Activated CD4-positive, alpha-beta T cell treated with anti-CD3 and anti-CD28 coated beads, Interleukin-2, amount 10 ng/mL, durations not matched to agents 7 days and 5 days (primary cell): ENCODE measurements at regions not wholly inside any gene's neighbourhood (a gene's known extent, or its start where the extent isn't known, plus 50 kb on each side); places are given as distances from the start of the nearest gene placed in this dataset.
"Not testable (repeated sequence)": the region's sequence is repeated elsewhere in the genome, so short reads cannot be mapped to it uniquely, and the experiment has no call there.

ENCODE experiments used
- CTCF ChIA-PET: fragments of 350-600 bp; sonication (Branson Sonifier 250); formaldehyde crosslinking; loops from one replicate; lab custom pipeline; 2021; ENCODE audit warnings: antibody characterized with exemption; lab: Charles Lee
- POLR2A ChIA-PET: fragments of 350-600 bp; sonication (Branson Sonifier 250); formaldehyde crosslinking; loops from one replicate; lab custom pipeline; 2021; ENCODE audit warnings: antibody characterized with exemption; lab: Charles Lee
- DNase-seq: peaks from one replicate; pipeline ENCODE4 v3.0.0-alpha.2; 2020
- H3K27ac Mint-ChIP-seq: one replicate; pipeline ENCODE4 v1.8.0; 2021; ENCODE audit warnings: mild to moderate bottlenecking, moderate library complexity, mixed read lengths
- H3K27me3 Mint-ChIP-seq: one replicate; pipeline ENCODE4 v1.8.0; 2021; ENCODE audit warnings: mixed read lengths
- H3K36me3 Mint-ChIP-seq: one replicate; pipeline ENCODE4 v1.8.0; 2021; ENCODE audit warnings: low read depth, mixed read lengths
- H3K4me1 Mint-ChIP-seq: one replicate; pipeline ENCODE4 v1.8.0; 2021; ENCODE audit warnings: mixed read lengths
- H3K4me3 Mint-ChIP-seq: one replicate; pipeline ENCODE4 v1.8.0; 2021; ENCODE audit warnings: mild to moderate bottlenecking, moderate library complexity, mixed read lengths
- H3K9me3 Mint-ChIP-seq: one replicate; pipeline ENCODE4 v1.8.0; 2021; ENCODE audit warnings: mixed read lengths

- ChIA-PET CTCF (interaction anchor here (0.5 kb wide), 2 partner anchors 161 to 1449 kb away, joined by 3 to 4 read pairs; no protein-coding TSS in a partner anchor), POLR2A (no interaction called here)
- Mint-ChIP-seq H3K9me3 (no peaks in the 10 kb centered on the region), H3K4me3 (no peak overlapping the region), H3K4me1 (peaks cover 1% of the 10 kb centered on the region), H3K27me3 (peaks cover 15% of the 10 kb centered on the region), H3K27ac (no peak overlapping the region), H3K36me3 (no peaks in the 10 kb centered on the region)
- DNase-seq: no peak
These were observed 71.3 kb upstream of the FBXO28 start for GRCh38 chr1:224042557-224043118.

GRCh38 chr1:224041032-224041431 lies 72.9 kb upstream of the FBXO28 start:
- no peaks in the 10 kb centered on the region for H3K36me3 Mint-ChIP-seq
- no peak overlapping the region for H3K4me3 Mint-ChIP-seq
- DNase-seq: no peak
- CTCF ChIA-PET: no interaction called here
- POLR2A ChIA-PET: no interaction called here
- H3K27ac Mint-ChIP-seq: peak overlapping the region; percentile 13
- H3K9me3 Mint-ChIP-seq: no peaks in the 10 kb centered on the region
- H3K4me1 Mint-ChIP-seq: peaks cover 1% of the 10 kb centered on the region
- peaks cover 24% of the 10 kb centered on the region for H3K27me3 Mint-ChIP-seq

GRCh38 chr1:224040423-224040822 lies 73.5 kb upstream of the FBXO28 start:
- H3K4me3 Mint-ChIP-seq, DNase-seq, H3K9me3 Mint-ChIP-seq, CTCF ChIA-PET, H3K27ac Mint-ChIP-seq, H3K36me3 Mint-ChIP-seq, POLR2A ChIA-PET, H3K4me1 Mint-ChIP-seq: not testable (repeated sequence)
- peaks cover 22% of the 10 kb centered on the region for H3K27me3 Mint-ChIP-seq

GRCh38 chr1:224040006-224040405 lies 73.9 kb upstream of the FBXO28 start:
- H3K27me3 Mint-ChIP-seq: peaks cover 22% of the 10 kb centered on the region
- H3K9me3 Mint-ChIP-seq, DNase-seq, CTCF ChIA-PET, H3K27ac Mint-ChIP-seq, H3K4me3 Mint-ChIP-seq, H3K4me1 Mint-ChIP-seq, H3K36me3 Mint-ChIP-seq, POLR2A ChIA-PET: not testable (repeated sequence)

GRCh38 chr1:224038832-224039231 lies 75.1 kb upstream of the FBXO28 start:
- H3K27ac Mint-ChIP-seq, H3K4me3 Mint-ChIP-seq, DNase-seq, H3K9me3 Mint-ChIP-seq, POLR2A ChIA-PET, H3K4me1 Mint-ChIP-seq, H3K36me3 Mint-ChIP-seq, CTCF ChIA-PET: not testable (repeated sequence)
- H3K27me3 Mint-ChIP-seq: peaks cover 17% of the 10 kb centered on the region

- DNase-seq, H3K9me3 Mint-ChIP-seq, CTCF ChIA-PET: not testable (repeated sequence)
These were observed 76.5 kb upstream of the FBXO28 start for GRCh38 chr1:224037362-224037761.

GRCh38 chr1:224032608-224033276 lies 81.2 kb upstream of the FBXO28 start:
- POLR2A ChIA-PET, H3K36me3 Mint-ChIP-seq, H3K4me3 Mint-ChIP-seq, DNase-seq, H3K27ac Mint-ChIP-seq, H3K4me1 Mint-ChIP-seq, CTCF ChIA-PET, H3K9me3 Mint-ChIP-seq: not testable (repeated sequence)
- peaks cover 11% of the 10 kb centered on the region for H3K27me3 Mint-ChIP-seq

More at GRCh38 chr1:224037362-224037761, 76.5 kb upstream of the FBXO28 start:
- H3K27ac Mint-ChIP-seq, H3K4me3 Mint-ChIP-seq, POLR2A ChIA-PET, H3K36me3 Mint-ChIP-seq, H3K4me1 Mint-ChIP-seq: not testable (repeated sequence)
- H3K27me3 Mint-ChIP-seq: peaks cover 19% of the 10 kb centered on the region

- DNase-seq, POLR2A ChIA-PET, H3K27ac Mint-ChIP-seq, H3K27me3 Mint-ChIP-seq, H3K4me1 Mint-ChIP-seq, H3K36me3 Mint-ChIP-seq, H3K9me3 Mint-ChIP-seq, H3K4me3 Mint-ChIP-seq, CTCF ChIA-PET: not testable (repeated sequence)
These were observed 81.9 kb upstream of the FBXO28 start for GRCh38 chr1:224031986-224032385.

GRCh38 chr1:224030257-224030656 lies 83.7 kb upstream of the FBXO28 start:
- H3K27ac Mint-ChIP-seq, H3K27me3 Mint-ChIP-seq, H3K4me3 Mint-ChIP-seq, POLR2A ChIA-PET, H3K36me3 Mint-ChIP-seq, CTCF ChIA-PET, DNase-seq, H3K4me1 Mint-ChIP-seq, H3K9me3 Mint-ChIP-seq: not testable (repeated sequence)

- H3K9me3 Mint-ChIP-seq, H3K27me3 Mint-ChIP-seq, H3K4me3 Mint-ChIP-seq, POLR2A ChIA-PET, CTCF ChIA-PET, H3K4me1 Mint-ChIP-seq, H3K36me3 Mint-ChIP-seq, H3K27ac Mint-ChIP-seq, DNase-seq: not testable (repeated sequence)
These were observed 84.5 kb upstream of the FBXO28 start for GRCh38 chr1:224029286-224030025.

GRCh38 chr1:224028802-224029201 lies 85.1 kb upstream of the FBXO28 start:
- H3K4me3 Mint-ChIP-seq, H3K27ac Mint-ChIP-seq, H3K27me3 Mint-ChIP-seq, H3K36me3 Mint-ChIP-seq, H3K9me3 Mint-ChIP-seq, CTCF ChIA-PET, DNase-seq, POLR2A ChIA-PET, H3K4me1 Mint-ChIP-seq: not testable (repeated sequence)

GRCh38 chr1:224023122-224023521 lies 90.8 kb upstream of the FBXO28 start:
- H3K4me3 Mint-ChIP-seq, DNase-seq, H3K36me3 Mint-ChIP-seq, H3K4me1 Mint-ChIP-seq, CTCF ChIA-PET, POLR2A ChIA-PET, H3K9me3 Mint-ChIP-seq, H3K27me3 Mint-ChIP-seq, H3K27ac Mint-ChIP-seq: not testable (repeated sequence)

- H3K36me3 Mint-ChIP-seq, H3K9me3 Mint-ChIP-seq, DNase-seq, H3K27me3 Mint-ChIP-seq, H3K27ac Mint-ChIP-seq, H3K4me1 Mint-ChIP-seq, CTCF ChIA-PET, H3K4me3 Mint-ChIP-seq, POLR2A ChIA-PET: not testable (repeated sequence)
These were observed 91.5 kb upstream of the FBXO28 start for GRCh38 chr1:224022249-224022970.
